GM23338 (cell line): ENCODE measurements at regions not wholly inside any gene's neighbourhood (a gene's known extent, or its start where the extent isn't known, plus 50 kb on each side); places are given as distances from the start of the nearest gene placed in this dataset.

Experiments used
- ATAC-seq: fragments of 200-7000 bp; cut with Tn5 transposase; 3 replicates; pipeline ENCODE4 v1.9.1; 2020
- DNase-seq: peaks from one replicate; pipeline ENCODE4 v3.0.0-alpha.2; 2015; ENCODE audit warnings: low spot score
- H2AFZ ChIP-seq: fragments of 200-600 bp; sonication (generic); 2 replicates; pipeline ENCODE4 v1.8.0; 2016; ENCODE audit warnings: antibody characterized with exemption, mild to moderate bottlenecking, moderate library complexity
- H3F3A ChIP-seq: fragments of 200-600 bp; sonication (generic); replicated peaks from 2 replicates; pipeline ENCODE4 v1.8.0; 2017; ENCODE audit warnings: antibody characterized with exemption, mixed run types, low read depth
- H3K27ac ChIP-seq: fragments of 200-600 bp; sonication (generic); 2 replicates; pipeline ENCODE4 v1.6.1; 2016; ENCODE audit warnings: low read depth
- H3K27me3 ChIP-seq: fragments of 200-600 bp; sonication (generic); 2 replicates; pipeline ENCODE4 v1.8.0; 2016; ENCODE audit warnings: mild to moderate bottlenecking, mixed run types, moderate library complexity; ENCODE audit not compliant: insufficient read depth
- H3K36me3 ChIP-seq: fragments of 200-600 bp; sonication (generic); 2 replicates; pipeline ENCODE4 v1.8.0; 2016; ENCODE audit warnings: mild to moderate bottlenecking; ENCODE audit not compliant: insufficient read depth
- H3K4me1 ChIP-seq: fragments of 200-600 bp; sonication (generic); 2 replicates; pipeline ENCODE4 v1.8.0; 2016; ENCODE audit warnings: mild to moderate bottlenecking, moderate library complexity; ENCODE audit not compliant: insufficient read depth
- H3K4me2 ChIP-seq: fragments of 200-600 bp; sonication (generic); 2 replicates; pipeline ENCODE4 v1.7.1; 2017; ENCODE audit warnings: mixed run types
- H3K4me3 ChIP-seq: fragments of 200-600 bp; sonication (generic); 2 replicates; pipeline ENCODE4 v1.6.1; 2016; ENCODE audit warnings: mixed run types
- H3K79me2 ChIP-seq: fragments of 200-600 bp; sonication (generic); replicated peaks from 2 replicates; pipeline ENCODE4 v1.8.0; 2017; ENCODE audit warnings: mild to moderate bottlenecking; ENCODE audit not compliant: insufficient read depth
- H3K9me2 ChIP-seq: fragments of 200-600 bp; sonication (generic); 2 replicates; pipeline ENCODE4 v1.8.0; 2017; ENCODE audit not compliant: insufficient read depth
- H4K20me1 ChIP-seq: fragments of 200-600 bp; sonication (generic); replicated peaks from 2 replicates; pipeline ENCODE4 v1.8.0; 2017; ENCODE audit warnings: mild to moderate bottlenecking; ENCODE audit not compliant: insufficient read depth
- H3K27ac Mint-ChIP-seq: 2 replicates; pipeline ENCODE4 v1.8.0; 2020; ENCODE audit warnings: inconsistent platforms, mild to moderate bottlenecking, moderate library complexity, mixed read lengths
- H3K27me3 Mint-ChIP-seq: 3 replicates; pipeline ENCODE4 v1.8.0; 2022; ENCODE audit warnings: low read depth, mild to moderate bottlenecking, moderate library complexity, mixed read lengths, inconsistent platforms; ENCODE audit not compliant: insufficient read depth, poor library complexity
- H3K36me3 Mint-ChIP-seq: 3 replicates; pipeline ENCODE4 v1.8.0; 2021; ENCODE audit warnings: low read depth, mild to moderate bottlenecking, inconsistent platforms, moderate library complexity, mixed read lengths
- H3K4me1 Mint-ChIP-seq: 3 replicates; pipeline ENCODE4 v1.8.0; 2020; ENCODE audit warnings: mild to moderate bottlenecking, inconsistent platforms, mixed read lengths
- H3K4me3 Mint-ChIP-seq: 3 replicates; pipeline ENCODE4 v1.8.0; 2021; ENCODE audit warnings: moderate library complexity, mild to moderate bottlenecking, inconsistent platforms, mixed read lengths
- H3K9me3 Mint-ChIP-seq: 3 replicates; pipeline ENCODE4 v1.8.0; 2020; ENCODE audit warnings: moderate library complexity, mild to moderate bottlenecking, inconsistent platforms, mixed read lengths
- CTCF ChIP-seq, 2 experiments: fragments of 200-600 bp in 1 of 2; sonication (generic) in 1 of 2; conservative IDR thresholded peaks; 2 replicates each; pipeline versions ENCODE4 v1.5.1 to v1.6.1; 2016 to 2017; ENCODE audit warnings: antibody characterized with exemption in 2 of 2, low read depth in 2 of 2, mild to moderate bottlenecking in 2 of 2, moderate library complexity in 1 of 2
- ETS1 ChIP-seq: IDR thresholded peaks from 2 replicates; pipeline ENCODE4 v1.6.1; 2016; ENCODE audit warnings: antibody characterized with exemption
- EZH2 ChIP-seq: fragments of 200-600 bp; sonication (generic); IDR thresholded peaks from one replicate; pipeline ENCODE4 v1.8.0; 2017; ENCODE audit warnings: antibody characterized with exemption, mild to moderate bottlenecking, low read depth; ENCODE audit not compliant: unreplicated experiment
- EZH2phosphoT487 ChIP-seq: fragments of 200-600 bp; sonication (generic); IDR thresholded peaks from one replicate; pipeline ENCODE4 v1.8.1; 2018; ENCODE audit warnings: antibody characterized with exemption; ENCODE audit not compliant: unreplicated experiment
- JUNB ChIP-seq: IDR thresholded peaks from one replicate; pipeline ENCODE4 v1.6.1; 2016; ENCODE audit warnings: antibody characterized with exemption; ENCODE audit not compliant: unreplicated experiment
- NANOG ChIP-seq: IDR thresholded peaks from 2 replicates; pipeline ENCODE4 v1.6.1; 2016; ENCODE audit warnings: antibody characterized with exemption, borderline replicate concordance
- POLR2AphosphoS5 ChIP-seq: IDR thresholded peaks from 2 replicates; pipeline ENCODE4 v1.6.1; 2016; ENCODE audit warnings: antibody characterized with exemption, low read depth
- STAT1 ChIP-seq: IDR thresholded peaks from one replicate; pipeline ENCODE4 v1.6.1; 2016; ENCODE audit warnings: antibody characterized with exemption; ENCODE audit not compliant: unreplicated experiment
- ZNF462 ChIP-seq: fragments of 250-450 bp; sonication (Bioruptor Pico); IDR thresholded peaks from 2 replicates; pipeline ENCODE4 v1.5.0; 2020; ENCODE audit warnings: mild to moderate bottlenecking, moderate library complexity

GRCh38 chr1:243964915-243965314 lies 86.2 kb upstream of the ZBTB18 start:
- H3K27me3 ChIP-seq = no peaks in the 10 kb centered on the region
- Mint-ChIP-seq H3K27ac (no peak overlapping the region), H3K36me3 (no peaks in the 10 kb centered on the region), H3K27me3 (no peaks in the 10 kb centered on the region), H3K4me1 (peaks cover 32% of the 10 kb centered on the region), H3K4me3 (no peak overlapping the region), H3K9me3 (no peaks in the 10 kb centered on the region)
- no peaks in the 10 kb centered on the region for H3F3A ChIP-seq
- DNase-seq (no peak), ATAC-seq (no peak)
- no peak overlapping the region for H3K4me3 ChIP-seq
- H3K36me3 ChIP-seq = no peaks in the 10 kb centered on the region
- no peak overlapping the region for H3K4me2 ChIP-seq
- no peak overlapping the region for H2AFZ ChIP-seq
- no peaks in the 10 kb centered on the region for H4K20me1 ChIP-seq
- no peaks in the 10 kb centered on the region for H3K9me2 ChIP-seq
- H3K27ac ChIP-seq = no peak overlapping the region
- no peak for TF ChIP-seq ZNF462 (CRISPR knock-in tag)
- no peak for TF ChIP-seq EZH2phosphoT487
- no peak for TF ChIP-seq CTCF (conservative IDR thresholded peaks at IDR 0.05; ENCODE audit: low read depth in 2 of 2)
- no peak for TF ChIP-seq JUNB
- no peak for TF ChIP-seq NANOG
- no peak for TF ChIP-seq EZH2
- no peak for TF ChIP-seq POLR2AphosphoS5
- no peak for TF ChIP-seq ETS1
- TF ChIP-seq STAT1 = no peak
- H3K4me1 ChIP-seq = peaks cover 21% of the 10 kb centered on the region
- H3K79me2 ChIP-seq = no peaks in the 10 kb centered on the region
